CD4-positive, alpha-beta T cell (primary cell): ENCODE measurements at regions not wholly inside any gene's neighbourhood (a gene's known extent, or its start where the extent isn't known, plus 50 kb on each side); places are given as distances from the start of the nearest gene placed in this dataset.

Experiments
- ATAC-seq: fragments of 200-7000 bp; cut with Tn5 transposase; one replicate; pipeline ENCODE4 v1.10.0; 2022; ENCODE audit warnings: mild to moderate bottlenecking; ENCODE audit not compliant: poor library complexity
- CTCF ChIA-PET: fragments of 350-600 bp; sonication (Branson Sonifier 250); formaldehyde crosslinking; loops from one replicate; lab custom pipeline; 2021; ENCODE audit warnings: antibody characterized with exemption, inconsistent platforms; lab: Charles Lee
- POLR2A ChIA-PET: fragments of 350-600 bp; sonication (Branson Sonifier 250); formaldehyde crosslinking; loops from one replicate; lab custom pipeline; 2021; ENCODE audit warnings: antibody characterized with exemption, inconsistent platforms; lab: Charles Lee
- DNase-seq, 14 experiments: peaks; one replicate each; pipeline ENCODE4 v3.0.0-alpha.2; 2013 to 2020; ENCODE audit warnings: mixed read lengths in 2 of 14
- H3K27ac ChIP-seq, 2 donors: one replicate each; pipeline versions ENCODE4 v1.5.1 to v1.7.0; 2013; ENCODE audit warnings: low read length in 2 of 2, low read depth in 1 of 2, mild to moderate bottlenecking in 1 of 2
- H3K27me3 ChIP-seq, 2 experiments: 1 replicate in 1 of 2; 2 replicates in 1 of 2; pipeline versions ENCODE4 v1.6.1 to v1.7.0; 2013; ENCODE audit warnings: low read length in 2 of 2, control low read depth in 1 of 2, mild to moderate bottlenecking in 1 of 2, moderate library complexity in 1 of 2; ENCODE audit not compliant: insufficient read depth in 2 of 2, control insufficient read depth in 1 of 2
- H3K36me3 ChIP-seq: one replicate; pipeline ENCODE4 v1.6.1; 2013; ENCODE audit warnings: low read length, control low read depth; ENCODE audit not compliant: insufficient read depth
- H3K4me1 ChIP-seq: one replicate; pipeline ENCODE4 v1.6.1; 2013; ENCODE audit warnings: low read length, control low read depth; ENCODE audit not compliant: insufficient read depth
- H3K4me3 ChIP-seq: one replicate; pipeline ENCODE4 v1.5.1; 2013; ENCODE audit warnings: mild to moderate bottlenecking, low read length, moderate library complexity
- H3K9me3 ChIP-seq, 2 experiments: 1 replicate in 1 of 2; 2 replicates in 1 of 2; pipeline versions ENCODE4 v1.6.1 to v1.7.0; 2013; ENCODE audit warnings: low read length in 2 of 2, mild to moderate bottlenecking in 2 of 2, control low read depth in 1 of 2, moderate library complexity in 1 of 2; ENCODE audit not compliant: control insufficient read depth in 1 of 2, insufficient read depth in 1 of 2
- H3K27ac Mint-ChIP-seq: one replicate; pipeline ENCODE4 v1.8.0; 2020; ENCODE audit warnings: mixed read lengths
- H3K27me3 Mint-ChIP-seq: one replicate; pipeline ENCODE4 v1.8.0; 2021; ENCODE audit warnings: mixed read lengths
- H3K36me3 Mint-ChIP-seq: one replicate; pipeline ENCODE4 v1.8.0; 2021; ENCODE audit warnings: low read depth, mixed read lengths
- H3K4me1 Mint-ChIP-seq: one replicate; pipeline ENCODE4 v1.8.0; 2021; ENCODE audit warnings: low read depth, mixed read lengths
- H3K4me3 Mint-ChIP-seq: one replicate; pipeline ENCODE4 v1.8.0; 2020; ENCODE audit warnings: mild to moderate bottlenecking, mixed read lengths
- H3K9me3 Mint-ChIP-seq: one replicate; pipeline ENCODE4 v1.8.0; 2020; ENCODE audit warnings: mixed read lengths
- intact Hi-C, 2 experiments: fragments of 100-400 bp; cut with DNase I in 1 of 2; cut with micrococcal nuclease in 1 of 2; formaldehyde crosslinking; loops; one replicate each; pipeline versions ENCODE4 v1.15.1 to v1.9.0; 2023 to 2025; cut with DNase I, micrococcal nuclease
- TF ChIP-seq, protein P1 (sequence below): fragments of 200-600 bp; IDR thresholded peaks from one replicate; pipeline ENCODE4 v1.8.0; 2022; ENCODE audit warnings: antibody characterized with exemption, mild to moderate bottlenecking

DNA sequence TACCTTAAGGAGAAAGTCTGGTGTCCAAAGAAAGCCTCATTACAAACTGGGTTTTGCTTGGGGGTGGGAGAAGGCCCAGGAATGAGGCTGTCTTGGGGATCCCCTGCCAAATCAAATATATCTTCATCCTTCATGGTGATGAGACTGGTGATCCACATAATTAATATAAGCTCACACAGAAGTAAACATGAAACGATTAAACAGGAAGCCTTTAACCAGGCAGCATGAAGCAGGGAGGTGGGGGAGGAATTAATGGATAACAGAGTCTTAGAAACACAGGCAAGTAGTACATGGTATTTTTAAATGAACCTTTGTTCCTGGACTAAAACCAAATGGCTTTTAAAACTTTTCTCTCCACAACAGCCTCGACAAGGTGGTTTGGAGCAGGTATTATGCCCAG, 437.5 kb downstream of the TFAP2A start:
- Mint-ChIP-seq H3K36me3 (no peaks in the 10 kb centered on the region), H3K4me1 (no peaks in the 10 kb centered on the region), H3K27ac (no peak overlapping the region), H3K9me3 (peaks cover 4% of the 10 kb centered on the region), H3K4me3 (no peak overlapping the region), H3K27me3 (no peaks in the 10 kb centered on the region)
- TF ChIP-seq, protein P1, sequence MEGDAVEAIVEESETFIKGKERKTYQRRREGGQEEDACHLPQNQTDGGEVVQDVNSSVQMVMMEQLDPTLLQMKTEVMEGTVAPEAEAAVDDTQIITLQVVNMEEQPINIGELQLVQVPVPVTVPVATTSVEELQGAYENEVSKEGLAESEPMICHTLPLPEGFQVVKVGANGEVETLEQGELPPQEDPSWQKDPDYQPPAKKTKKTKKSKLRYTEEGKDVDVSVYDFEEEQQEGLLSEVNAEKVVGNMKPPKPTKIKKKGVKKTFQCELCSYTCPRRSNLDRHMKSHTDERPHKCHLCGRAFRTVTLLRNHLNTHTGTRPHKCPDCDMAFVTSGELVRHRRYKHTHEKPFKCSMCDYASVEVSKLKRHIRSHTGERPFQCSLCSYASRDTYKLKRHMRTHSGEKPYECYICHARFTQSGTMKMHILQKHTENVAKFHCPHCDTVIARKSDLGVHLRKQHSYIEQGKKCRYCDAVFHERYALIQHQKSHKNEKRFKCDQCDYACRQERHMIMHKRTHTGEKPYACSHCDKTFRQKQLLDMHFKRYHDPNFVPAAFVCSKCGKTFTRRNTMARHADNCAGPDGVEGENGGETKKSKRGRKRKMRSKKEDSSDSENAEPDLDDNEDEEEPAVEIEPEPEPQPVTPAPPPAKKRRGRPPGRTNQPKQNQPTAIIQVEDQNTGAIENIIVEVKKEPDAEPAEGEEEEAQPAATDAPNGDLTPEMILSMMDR, result no peak
- Histone ChIP-seq H3K9me3 (no peaks in the 10 kb centered on the region), H3K36me3 (no peaks in the 10 kb centered on the region), H3K27me3 (no peaks in the 10 kb centered on the region), H3K4me1 (no peaks in the 10 kb centered on the region), H3K27ac (no peak overlapping the region), H3K4me3 (no peak overlapping the region)
- ChIA-PET POLR2A (no interaction called here), CTCF (no interaction called here)
- no peak for ATAC-seq
- intact Hi-C loops, result no loop called here
- DNase-seq, result no peak

GRCh38 chr6:9961646-9962045, 453.2 kb downstream of the TFAP2A start:
- Histone ChIP-seq H3K27me3 (no peaks in the 10 kb centered on the region), H3K9me3 (no peaks in the 10 kb centered on the region), H3K4me3 (no peak overlapping the region), H3K4me1 (no peaks in the 10 kb centered on the region), H3K27ac (no peak overlapping the region), H3K36me3 (no peaks in the 10 kb centered on the region)
- H3K4me3 Mint-ChIP-seq, result no peak overlapping the region
- ATAC-seq (no peak), DNase-seq (no peak)
- POLR2A ChIA-PET, result no interaction called here
- H3K27me3 Mint-ChIP-seq, result no peaks in the 10 kb centered on the region
- CTCF ChIA-PET, result no interaction called here
- intact Hi-C loops, result no loop called here
- H3K27ac Mint-ChIP-seq, result no peak overlapping the region
- H3K36me3 Mint-ChIP-seq, result no peaks in the 10 kb centered on the region
- H3K4me1 Mint-ChIP-seq, result no peaks in the 10 kb centered on the region
- TF ChIP-seq, protein P1, result no peak
- no peaks in the 10 kb centered on the region for H3K9me3 Mint-ChIP-seq

- intact Hi-C loops, result no loop called here
- DNase-seq, result no peak
- no peak for ATAC-seq
- Histone ChIP-seq H3K4me3 (no peak overlapping the region), H3K27ac (no peak overlapping the region), H3K9me3 (peaks cover 0 to 4% of the 10 kb centered on the region in 2 experiments), H3K36me3 (no peaks in the 10 kb centered on the region), H3K4me1 (no peaks in the 10 kb centered on the region), H3K27me3 (no peaks in the 10 kb centered on the region)
- no peak overlapping the region for H3K27ac Mint-ChIP-seq
- no peaks in the 10 kb centered on the region for H3K27me3 Mint-ChIP-seq
- H3K4me3 Mint-ChIP-seq, result no peak overlapping the region
- H3K36me3 Mint-ChIP-seq, result no peaks in the 10 kb centered on the region
- H3K9me3 Mint-ChIP-seq, result no peaks in the 10 kb centered on the region
- no peaks in the 10 kb centered on the region for H3K4me1 Mint-ChIP-seq
- POLR2A ChIA-PET, result no interaction called here
- CTCF ChIA-PET, result no interaction called here
- TF ChIP-seq, protein P1, result no peak
Observed at GRCh38 chr6:9957215-9957759, 457.6 kb downstream of the TFAP2A start.
